Tongue (tissue), 1 donor: ENCODE measurements at regions not wholly inside any gene's neighbourhood (a gene's known extent, or its start where the extent isn't known, plus 50 kb on each side); places are given as distances from the start of the nearest gene placed in this dataset.

Experiments used
- DNase-seq: peaks from one replicate; pipeline ENCODE4 v3.0.0-alpha.2; 2015

DNA sequence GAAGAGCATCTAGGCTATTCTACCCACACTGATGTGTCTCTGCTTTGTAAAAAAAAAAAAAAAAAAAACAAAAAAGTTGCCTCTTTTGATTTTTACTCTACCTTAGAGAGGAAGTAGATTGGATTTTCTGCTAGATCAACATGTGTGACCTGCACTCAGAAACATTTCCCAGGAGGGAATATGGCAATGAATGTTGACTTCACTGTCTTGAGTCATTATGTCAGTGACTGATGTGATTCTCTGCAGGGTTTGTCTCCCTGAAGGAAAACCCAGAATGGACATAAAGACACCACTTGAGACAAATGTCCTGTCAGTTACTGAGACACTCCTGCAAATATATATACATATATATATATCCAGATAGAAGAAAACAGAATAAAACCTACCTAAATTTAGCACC is 370.3 kb downstream of the BMPER start:
- DNase-seq = no peak

DNA sequence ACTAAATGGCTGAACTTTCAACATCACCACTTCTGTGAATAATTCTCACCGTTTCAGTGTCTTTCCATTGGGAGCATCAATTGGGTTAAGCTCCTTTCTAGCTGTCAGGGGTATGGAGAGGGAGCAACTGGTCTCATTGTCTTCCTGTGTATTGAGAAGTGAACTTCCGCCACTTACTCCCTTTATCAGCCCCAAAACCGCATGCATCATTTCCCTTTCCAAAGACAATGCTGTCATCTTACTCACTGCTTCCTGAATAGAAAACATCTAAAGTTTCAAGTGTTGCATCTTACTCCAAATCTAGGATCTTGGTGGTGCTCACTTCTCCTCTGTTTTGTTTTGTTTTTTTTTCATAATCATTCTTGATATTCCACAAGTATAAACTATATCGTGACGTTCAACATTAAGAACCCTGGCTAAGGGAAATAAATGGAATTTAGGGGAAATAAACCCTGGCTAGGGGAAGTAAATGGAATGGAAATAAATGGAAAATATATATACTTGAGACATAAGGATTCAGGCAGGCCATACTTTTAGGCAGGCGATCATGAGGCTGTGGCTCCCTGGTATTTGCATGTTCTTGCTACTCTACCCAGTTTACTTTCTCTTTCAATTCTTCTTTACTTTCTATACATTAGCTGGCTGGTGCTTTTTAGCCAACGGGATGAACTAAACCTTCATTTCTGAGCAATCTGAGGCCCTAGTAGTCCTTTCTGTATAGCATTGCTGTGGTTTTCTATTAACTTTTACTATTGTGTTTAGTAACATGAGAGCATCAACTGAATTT is 371.9 kb downstream of the BMPER start:
- no peak for DNase-seq

DNA sequence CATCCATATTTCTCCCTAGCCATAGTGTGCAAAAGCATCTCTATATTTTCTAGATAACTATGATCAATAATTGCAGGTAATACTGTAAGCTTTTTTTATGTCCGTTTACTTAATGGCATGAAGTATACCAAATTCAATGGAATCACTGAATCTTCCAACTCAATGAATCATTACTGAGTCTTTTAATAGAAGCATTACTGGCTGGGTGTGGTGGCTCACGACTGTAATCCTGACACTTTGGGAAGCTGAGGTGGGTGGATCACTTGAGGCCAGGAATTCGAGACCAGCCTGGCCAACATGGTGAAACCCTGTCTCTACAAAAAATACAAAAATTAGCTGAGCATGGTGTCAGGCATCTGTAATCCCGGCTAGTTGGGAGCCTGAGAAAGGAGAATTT is 372.5 kb downstream of the BMPER start:
- no peak for DNase-seq

DNA sequence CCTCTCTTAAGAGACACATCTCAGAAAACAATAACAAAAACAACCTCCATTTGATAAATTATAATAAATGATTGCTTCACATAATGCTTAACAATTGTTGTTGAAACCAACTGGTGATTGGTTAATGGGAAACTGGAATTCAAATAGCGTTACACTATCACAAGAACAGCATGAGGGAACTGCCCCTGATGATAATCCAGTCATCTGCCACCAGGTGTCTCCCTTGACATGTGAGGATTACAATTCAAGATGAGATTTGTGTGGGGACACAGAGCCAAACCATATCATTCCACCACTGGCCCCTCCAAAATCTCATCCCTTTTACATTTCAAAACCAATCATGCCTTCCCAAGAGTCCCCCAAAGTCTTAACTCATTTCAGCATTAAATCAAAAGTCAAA is 375.9 kb downstream of the BMPER start:
- DNase-seq = no peak

DNA sequence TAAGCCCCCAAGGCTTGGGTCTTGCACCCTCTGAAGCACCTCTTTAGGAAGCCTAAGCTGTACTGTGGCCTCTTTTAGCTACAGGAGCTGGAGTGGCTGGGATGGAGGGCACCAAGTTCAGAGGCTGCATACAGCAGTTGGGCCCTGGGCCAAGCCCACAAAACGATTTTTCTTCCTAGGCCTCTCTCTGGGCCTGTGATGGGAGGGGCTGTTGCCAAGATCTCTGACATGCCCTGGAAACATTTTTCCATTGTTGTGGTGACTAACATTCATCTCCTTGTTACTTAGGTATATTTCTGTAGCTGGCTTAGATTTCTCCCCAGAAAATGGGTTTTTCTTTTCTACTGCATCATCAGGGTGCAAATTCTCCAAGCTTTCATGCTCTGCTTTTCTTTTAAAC is 375.7 kb upstream of the NPSR1 start:
- DNase-seq = no peak

DNA sequence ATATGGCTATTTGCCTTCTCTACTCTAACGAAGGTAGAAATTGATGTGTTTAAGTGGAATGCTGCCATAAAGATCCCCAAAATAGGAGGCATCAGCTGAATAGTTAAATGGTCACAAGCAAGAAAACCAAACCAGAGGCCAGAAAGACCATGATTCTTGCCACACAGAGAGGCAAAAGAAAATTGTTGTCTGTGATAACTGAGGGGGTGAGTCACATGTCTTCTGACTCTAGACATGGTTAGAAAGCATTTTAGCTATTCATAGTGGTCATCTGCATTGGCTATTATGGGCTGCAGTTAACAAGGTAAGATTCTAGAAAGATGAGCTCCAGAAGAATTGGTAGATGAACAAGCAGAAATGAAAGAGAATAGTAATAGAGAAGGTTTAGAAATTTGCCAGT is 361.4 kb upstream of the NPSR1 start:
- DNase-seq = no peak

DNA sequence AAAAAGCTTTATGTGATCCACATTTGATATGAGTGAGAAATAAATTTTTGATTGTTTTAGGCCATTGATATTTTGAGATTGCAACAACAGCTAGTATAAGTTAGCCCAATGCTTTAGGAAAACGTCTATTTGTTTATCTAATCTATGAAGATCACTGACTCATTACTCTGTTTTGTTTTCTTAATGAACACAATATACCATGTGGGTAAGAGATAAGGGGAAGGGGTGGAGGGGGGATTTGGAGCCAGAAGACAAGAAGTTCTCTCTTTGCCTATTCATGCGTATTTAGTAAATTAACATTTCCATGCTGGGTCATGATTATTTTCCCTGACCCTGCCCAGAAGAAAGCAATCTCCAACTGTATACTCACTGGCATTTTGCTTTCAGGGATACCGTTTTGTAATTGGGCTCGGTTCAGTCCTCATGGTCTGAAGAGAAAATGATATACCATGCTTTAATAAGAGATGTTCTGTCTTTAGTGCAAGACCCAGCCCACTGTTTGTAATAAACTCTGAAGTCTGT is 359.5 kb upstream of the NPSR1 start:
- DNase-seq = no peak

DNA sequence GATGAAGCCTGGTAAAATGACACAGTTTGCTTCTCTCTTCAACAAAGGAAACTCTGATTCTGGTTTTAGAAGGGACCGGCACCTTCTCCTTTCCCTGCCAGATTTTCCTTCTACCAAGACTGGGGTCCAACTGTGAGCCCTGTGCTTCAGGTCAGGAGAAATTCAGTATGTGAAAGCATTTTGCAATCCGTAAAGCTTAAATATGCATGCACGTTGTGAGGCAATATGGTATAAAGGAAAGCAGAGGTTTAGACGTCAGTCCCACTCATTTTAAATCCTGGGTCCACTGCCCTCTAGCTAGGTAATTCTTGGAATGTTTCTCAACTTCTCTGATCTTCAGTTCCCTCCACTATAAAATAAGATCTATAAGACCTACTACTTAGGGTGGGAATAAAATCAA is 359.0 kb upstream of the NPSR1 start:
- no peak for DNase-seq

DNA sequence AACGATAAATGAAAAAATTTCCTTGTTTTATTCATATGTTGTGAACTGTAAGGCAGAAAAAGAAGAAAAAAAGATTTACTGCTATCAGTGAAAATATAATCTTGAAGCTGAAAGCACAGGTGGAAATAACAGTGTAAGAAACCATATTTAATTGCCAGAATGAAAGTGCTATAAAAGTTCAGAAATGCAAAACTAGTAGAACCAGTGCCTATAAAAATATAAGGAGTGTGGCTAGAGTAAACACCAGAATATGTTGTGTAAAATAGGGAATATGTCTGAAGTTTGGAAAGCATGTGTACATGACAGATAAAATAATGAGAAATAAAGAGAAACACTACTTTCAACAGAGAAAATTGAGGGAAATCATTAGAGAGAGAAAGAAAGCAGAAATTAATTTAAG is 350.5 kb upstream of the NPSR1 start:
- no peak for DNase-seq

DNA sequence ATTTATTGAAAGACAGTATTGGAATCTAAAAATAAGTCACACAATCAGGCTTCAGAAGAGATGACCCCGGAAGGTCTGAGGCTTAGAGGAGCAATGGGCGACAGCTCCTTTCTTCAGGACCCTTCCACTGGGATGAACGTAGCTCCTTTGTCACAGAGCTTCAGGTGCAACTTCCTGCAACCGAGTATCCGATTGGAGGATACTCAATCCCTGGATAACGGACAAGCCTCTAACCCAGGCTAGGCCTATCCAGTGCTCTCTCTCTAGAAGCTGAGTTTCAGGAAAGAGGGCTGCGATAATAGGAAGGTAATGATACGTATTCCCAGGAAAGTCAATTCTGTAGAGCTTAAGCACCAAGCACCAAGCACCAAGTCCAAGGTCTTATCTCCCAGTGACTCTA is 349.4 kb upstream of the NPSR1 start:
- no peak for DNase-seq

DNA sequence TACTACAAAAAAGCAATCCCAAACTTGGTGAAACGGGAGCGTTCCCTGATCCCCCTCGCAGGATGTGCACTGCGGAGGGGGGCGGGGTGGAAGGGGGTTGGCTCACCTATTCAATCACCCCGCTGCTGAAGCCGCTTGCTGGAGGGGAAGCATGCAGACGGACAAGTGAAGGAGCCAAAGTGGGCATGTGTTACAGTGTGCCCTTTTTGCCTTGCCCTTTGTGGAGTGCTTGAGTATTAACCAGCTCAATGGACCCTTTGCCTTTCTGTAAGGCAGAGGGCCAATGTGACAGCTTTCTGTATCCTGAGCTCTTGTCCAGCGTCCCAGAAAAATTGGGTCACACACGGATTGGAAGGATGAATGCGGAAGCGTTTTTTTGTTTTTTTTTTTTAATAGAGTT is 348.9 kb upstream of the NPSR1 start:
- no peak for DNase-seq

DNA sequence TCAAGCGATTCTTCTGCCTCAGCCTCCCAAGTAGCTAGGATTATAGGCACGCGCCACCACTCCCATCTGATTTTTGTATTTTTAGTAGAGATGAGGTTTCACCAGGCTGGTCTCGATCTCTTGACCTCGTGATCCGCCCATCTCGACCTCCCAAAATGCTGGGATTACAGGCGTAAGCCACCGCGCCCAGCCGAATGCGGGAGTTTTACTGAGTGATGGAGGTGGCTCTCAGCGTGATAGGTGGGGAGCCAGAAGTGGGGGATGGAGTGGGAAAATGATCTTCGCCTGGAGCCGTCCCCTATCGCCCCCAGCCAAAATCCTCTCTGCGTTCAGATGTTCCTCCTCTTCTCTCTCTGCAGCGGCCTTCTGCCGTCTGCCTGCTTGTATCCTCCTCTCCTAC is 348.4 kb upstream of the NPSR1 start:
- DNase-seq = no peak

DNA sequence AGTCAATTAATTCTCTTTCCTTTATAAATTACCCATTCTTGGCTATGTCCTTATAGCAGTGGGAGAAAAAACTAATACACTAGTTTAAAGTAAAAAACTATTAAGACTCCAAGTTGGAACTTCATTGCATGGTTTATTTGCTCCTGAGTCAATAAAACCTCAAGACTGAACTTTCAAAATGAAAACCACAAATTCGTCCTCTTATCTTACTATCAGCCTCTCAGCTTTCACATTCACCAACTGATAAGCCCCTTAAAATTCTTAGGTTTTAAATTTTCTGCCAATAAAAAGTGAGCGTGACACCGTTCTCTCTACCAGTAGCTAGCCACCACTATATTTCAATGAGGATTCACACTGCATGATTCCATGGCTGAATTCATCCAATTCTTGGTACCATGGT is 346.4 kb upstream of the NPSR1 start:
- no peak for DNase-seq

DNA sequence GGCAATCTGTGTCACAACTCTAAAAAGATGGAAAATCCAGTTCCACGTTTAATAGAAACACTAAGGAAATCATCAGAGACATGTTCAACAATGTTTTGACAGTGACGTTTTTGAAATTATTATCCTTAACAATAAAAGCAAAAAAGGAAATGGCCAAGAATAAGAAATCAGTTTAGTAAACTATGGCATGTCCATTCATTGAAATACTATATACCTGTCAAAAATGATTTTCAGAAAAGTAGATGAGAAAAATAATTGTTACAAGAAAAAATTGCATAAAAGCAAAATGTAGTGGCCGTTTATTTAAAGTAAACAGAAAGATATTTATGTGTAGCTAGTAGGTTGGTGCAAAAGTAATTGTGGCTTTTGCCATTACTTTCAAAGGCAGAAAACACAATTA is 345.4 kb upstream of the NPSR1 start:
- DNase-seq = no peak

DNA sequence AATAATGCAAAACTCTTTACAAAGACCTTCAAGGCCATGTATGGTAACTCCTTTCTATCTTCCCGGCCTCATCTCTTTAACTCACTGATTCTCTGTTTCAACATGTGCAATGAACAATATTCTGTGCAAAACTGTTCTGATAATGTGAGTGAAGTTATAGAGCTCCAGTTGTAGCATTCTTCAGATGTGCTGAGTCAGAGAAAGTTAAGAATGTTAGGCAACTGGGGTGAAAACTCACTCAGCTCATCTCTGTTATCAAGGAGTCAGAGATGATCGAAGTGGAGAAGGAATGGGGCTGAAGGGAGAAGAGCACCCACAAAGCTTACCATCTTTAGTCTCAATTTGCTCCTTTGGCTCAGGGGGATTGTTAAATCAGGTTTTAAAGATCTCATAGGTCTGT is 344.7 kb upstream of the NPSR1 start:
- no peak for DNase-seq

DNA sequence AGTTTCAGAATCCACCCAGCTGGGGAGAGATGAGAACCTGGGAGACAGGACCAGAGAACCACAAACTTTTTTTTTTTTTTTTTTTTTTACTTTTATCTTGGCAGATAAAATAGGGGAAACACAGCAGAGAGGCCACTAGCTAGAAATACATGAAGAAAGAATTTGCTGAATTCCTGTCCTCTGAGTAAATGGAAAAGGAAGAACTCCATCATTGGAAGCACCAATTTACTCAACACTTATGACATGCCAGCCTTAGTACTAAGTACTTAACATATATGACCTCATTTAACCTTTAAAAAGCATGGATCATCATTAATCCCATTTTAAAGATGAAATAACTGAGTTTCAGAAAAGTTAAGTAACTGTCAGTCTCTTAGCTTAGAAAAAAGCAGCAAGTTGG is 343.0 kb upstream of the NPSR1 start:
- DNase-seq = no peak

DNA sequence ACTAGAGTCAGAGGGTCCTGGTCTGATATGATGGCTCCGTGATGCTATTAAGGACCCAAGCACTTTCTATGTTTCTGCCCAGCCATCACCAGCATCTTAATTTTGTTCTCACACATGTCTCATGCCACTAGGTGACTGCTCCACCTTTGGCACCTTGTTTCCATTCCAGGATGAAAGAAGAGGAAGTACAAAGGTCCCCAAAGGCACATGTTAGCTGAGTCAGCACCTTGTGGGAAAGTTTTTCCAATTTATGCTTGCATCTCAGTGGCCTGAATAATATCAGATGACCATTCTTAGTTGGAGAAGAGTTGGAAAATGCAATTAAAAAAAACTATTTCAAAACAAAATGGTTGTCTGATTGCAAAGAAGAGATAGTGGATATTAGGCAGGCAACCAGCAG is 341.0 kb upstream of the NPSR1 start:
- no peak for DNase-seq

DNA sequence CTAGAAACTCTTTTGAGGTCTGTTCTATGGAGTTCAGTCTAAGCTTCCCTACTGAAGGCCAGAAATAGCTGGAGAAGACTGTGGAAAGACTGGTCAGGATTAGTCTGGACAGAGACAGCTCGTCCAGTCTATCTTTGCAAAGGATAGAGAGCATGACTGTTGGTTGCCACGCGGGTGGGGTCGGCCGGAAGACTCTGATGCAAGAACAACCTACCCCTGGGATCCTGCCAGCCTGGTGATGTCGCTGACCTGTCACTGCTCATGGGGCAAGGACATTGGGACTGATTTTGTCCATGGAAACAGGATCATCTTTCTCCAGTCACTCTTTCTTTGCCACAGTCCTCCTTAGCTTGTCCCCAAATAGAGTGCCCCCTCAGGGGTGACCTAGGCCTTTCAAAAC is 337.6 kb upstream of the NPSR1 start:
- DNase-seq = no peak

DNA sequence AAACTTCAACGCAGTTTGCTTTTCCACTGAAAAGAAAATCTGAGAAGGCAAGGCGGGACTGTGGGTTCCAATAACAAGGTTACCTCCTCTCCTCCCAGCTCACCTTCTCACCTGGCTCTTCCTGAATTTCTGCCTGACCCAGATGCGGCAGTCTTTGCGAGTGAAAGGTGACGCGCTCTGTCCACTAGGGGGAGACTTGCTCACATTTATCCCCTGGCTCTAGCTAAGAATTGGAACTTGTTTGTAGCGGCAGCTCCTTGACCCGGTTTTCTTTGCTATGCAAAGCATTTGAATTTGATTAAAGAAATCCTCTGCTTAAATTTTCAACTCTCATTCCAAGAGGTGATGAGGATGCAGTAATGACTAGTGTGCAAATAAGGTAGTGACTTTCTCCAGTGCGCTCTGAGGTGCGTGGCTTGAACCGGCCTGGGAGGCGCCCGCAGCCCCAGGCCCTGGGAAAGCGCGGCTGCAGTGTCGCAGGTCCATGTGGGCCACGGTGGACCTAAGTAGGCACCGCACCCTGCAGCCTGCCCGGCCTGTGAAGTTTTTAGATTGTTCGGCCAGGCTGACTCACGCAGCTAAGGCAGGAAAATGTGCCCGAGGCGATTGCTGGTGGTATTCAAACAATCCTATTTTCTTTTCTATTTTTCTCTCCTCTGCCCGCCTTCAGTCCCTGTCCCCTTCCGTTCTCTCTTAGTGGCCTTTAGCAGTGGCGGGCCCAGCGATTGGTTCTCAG is 336.9 kb upstream of the NPSR1 start:
- peak; percentile 85 for DNase-seq

DNA sequence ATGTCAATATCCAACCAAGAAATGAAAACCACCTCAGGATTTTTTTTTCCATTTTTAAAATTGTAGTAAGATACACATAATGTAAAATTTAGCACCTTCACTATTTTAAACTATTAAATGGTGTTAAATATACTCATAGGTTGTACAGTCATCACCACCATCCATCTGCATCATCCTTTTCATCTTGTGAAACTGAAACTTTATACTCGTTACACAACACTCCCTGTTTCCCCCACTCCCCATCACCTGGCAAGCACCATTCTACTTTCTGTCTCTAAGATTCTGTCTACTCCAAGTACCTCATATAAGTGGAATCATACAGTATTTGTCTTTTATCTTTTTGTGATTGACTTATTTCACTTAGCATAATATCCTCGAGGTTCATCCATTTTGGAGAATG is 335.2 kb upstream of the NPSR1 start:
- DNase-seq = no peak

DNA sequence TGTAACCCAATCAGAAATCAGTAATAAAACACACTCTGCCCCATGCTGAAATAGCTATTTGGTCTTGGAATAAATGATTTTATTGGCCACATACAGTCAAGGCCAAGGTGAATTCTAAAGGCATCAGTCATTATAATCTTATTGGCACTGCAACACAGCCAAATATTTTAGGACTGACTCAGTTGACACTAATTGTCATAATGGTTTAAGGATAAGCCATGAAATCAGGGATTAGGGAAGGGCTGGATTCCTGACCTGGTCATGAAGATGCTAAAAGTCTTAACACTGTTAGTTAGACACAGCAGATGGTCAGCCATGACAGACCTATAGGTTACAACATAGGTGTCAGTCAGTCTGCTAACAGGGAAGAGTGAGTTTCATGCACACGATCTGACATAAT is 330.3 kb upstream of the NPSR1 start:
- no peak for DNase-seq

DNA sequence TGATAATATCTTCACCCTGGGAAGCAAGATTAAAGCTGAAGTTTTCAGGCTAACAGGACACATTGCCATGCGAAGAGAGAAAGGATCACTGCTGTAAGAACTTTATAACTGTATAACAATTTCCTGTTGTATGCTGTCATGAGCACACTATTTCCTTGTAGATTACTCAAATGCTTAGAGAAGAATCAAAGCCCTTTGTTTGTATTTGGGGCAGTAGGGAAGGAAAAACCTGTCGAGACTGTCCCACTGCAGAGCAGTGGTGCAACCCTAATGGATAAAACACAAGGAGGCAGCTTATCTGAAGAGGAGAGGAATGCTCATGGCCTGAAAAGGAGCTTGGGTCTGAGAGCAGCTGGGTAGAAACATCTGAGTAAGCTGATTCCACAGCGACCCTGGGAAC is 327.7 kb upstream of the NPSR1 start:
- DNase-seq = no peak

DNA sequence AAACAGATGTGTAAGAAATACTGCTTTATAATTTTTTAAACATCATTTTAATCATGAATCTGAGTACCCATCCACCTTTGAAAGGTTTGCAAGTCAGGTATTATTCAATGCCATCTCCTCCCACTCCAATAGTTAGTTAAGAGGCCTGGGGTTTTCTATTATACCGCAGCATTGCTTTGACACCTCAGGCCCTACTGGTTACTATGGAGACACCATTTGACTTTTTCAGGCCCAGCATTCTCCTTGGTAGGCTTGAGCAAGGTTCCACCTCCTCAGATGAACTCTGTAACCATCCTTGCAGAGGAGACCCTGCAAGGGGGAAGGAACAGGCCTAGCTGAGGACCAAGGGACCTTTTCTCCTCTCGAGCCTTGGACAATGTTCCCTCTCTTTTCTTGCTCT is 326.9 kb upstream of the NPSR1 start:
- DNase-seq = no peak

DNA sequence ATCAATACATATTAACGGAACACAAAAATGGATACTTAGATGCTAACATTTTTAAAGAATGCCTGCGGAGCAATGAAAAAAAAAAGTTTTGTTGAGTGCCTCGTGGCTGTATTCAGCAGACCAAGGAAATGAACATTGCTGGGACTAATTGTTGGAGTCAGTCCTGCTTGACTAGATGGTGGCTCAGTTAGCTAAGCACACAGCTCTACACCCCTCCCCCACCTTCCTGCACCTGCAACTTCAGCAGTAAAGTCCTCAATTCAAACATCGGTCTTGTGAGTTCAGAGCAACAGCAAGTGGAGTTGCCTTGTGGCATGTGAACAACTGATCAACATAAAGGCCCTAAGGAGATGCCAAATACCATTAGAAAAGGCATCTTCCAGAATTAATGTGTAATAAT is 326.0 kb upstream of the NPSR1 start:
- no peak for DNase-seq
